ENCODE measurements at regions not wholly inside any gene's neighbourhood (a gene's known extent, or its start where the extent isn't known, plus 50 kb on each side); places are given as distances from the start of the nearest gene placed in this dataset.

- TF ChIP-seq CTCF (IDR thresholded peaks at IDR 0.05), result no peak
- TF ChIP-seq EZH2 (IDR thresholded peaks at IDR 0.05), result no peak
- TF ChIP-seq EZH2phosphoT487 (IDR thresholded peaks at IDR 0.05), result no peak
Measured at GRCh38 chr2:40628556-40628955, 176.7 kb upstream of the SLC8A1 start.

Data from neural progenitor cell (in vitro differentiated cells).